Endodermal cell (in vitro differentiated cells): ENCODE measurements at regions not wholly inside any gene's neighbourhood (a gene's known extent, or its start where the extent isn't known, plus 50 kb on each side); places are given as distances from the start of the nearest gene placed in this dataset.
"Not testable (repeated sequence)": the region's sequence is repeated elsewhere in the genome, so short reads cannot be mapped to it uniquely, and the experiment has no call there.

Experiments
- DNase-seq: peaks from one replicate; pipeline ENCODE4 v3.0.0-alpha.2; 2017
- H3K27ac ChIP-seq: 2 replicates; pipeline ENCODE4 v1.5.1; 2013; ENCODE audit warnings: mild to moderate bottlenecking, low read depth, low read length, moderate library complexity
- H3K27me3 ChIP-seq: 2 replicates; pipeline ENCODE4 v1.6.1; 2013; ENCODE audit warnings: mild to moderate bottlenecking, low read length, moderate library complexity; ENCODE audit not compliant: insufficient read depth, control insufficient read depth, poor library complexity, severe bottlenecking
- H3K36me3 ChIP-seq: 2 replicates; pipeline ENCODE4 v1.7.0; 2013; ENCODE audit warnings: mild to moderate bottlenecking, low read length, moderate library complexity; ENCODE audit not compliant: control insufficient read depth, insufficient read depth
- H3K4me1 ChIP-seq: one replicate; pipeline ENCODE4 v1.7.0; 2013; ENCODE audit warnings: low read length; ENCODE audit not compliant: control insufficient read depth, insufficient read depth
- H3K4me3 ChIP-seq: 2 replicates; pipeline ENCODE4 v1.5.1; 2013; ENCODE audit warnings: mild to moderate bottlenecking, low read length, moderate library complexity
- H3K9ac ChIP-seq: 2 replicates; pipeline ENCODE4 v1.6.1; 2013; ENCODE audit warnings: mild to moderate bottlenecking, low read length, moderate library complexity; ENCODE audit not compliant: poor library complexity, severe bottlenecking; ENCODE audit errors: extremely low read depth
- H3K9me3 ChIP-seq: 2 replicates; pipeline ENCODE4 v1.6.1; 2013; ENCODE audit warnings: mild to moderate bottlenecking, low read length, moderate library complexity; ENCODE audit not compliant: control insufficient read depth
- H3K27ac Mint-ChIP-seq: 2 replicates; pipeline ENCODE4 v1.8.0; 2020; ENCODE audit warnings: mixed read lengths
- H3K27me3 Mint-ChIP-seq: 2 replicates; pipeline ENCODE4 v1.8.0; 2021; ENCODE audit warnings: mild to moderate bottlenecking, mixed read lengths; ENCODE audit not compliant: insufficient read depth
- H3K36me3 Mint-ChIP-seq: 2 replicates; pipeline ENCODE4 v1.8.0; 2020; ENCODE audit warnings: low read depth, mixed read lengths
- H3K4me1 Mint-ChIP-seq: 2 replicates; pipeline ENCODE4 v1.8.0; 2020; ENCODE audit warnings: mixed read lengths
- H3K4me3 Mint-ChIP-seq: 2 replicates; pipeline ENCODE4 v1.8.0; 2020; ENCODE audit warnings: mild to moderate bottlenecking, moderate library complexity, mixed read lengths
- H3K9me3 Mint-ChIP-seq: 2 replicates; pipeline ENCODE4 v1.8.0; 2020; ENCODE audit warnings: mild to moderate bottlenecking, mixed read lengths
- WGBS, 2 experiments: methylation state at CpG; one replicate each; pipeline versions ENCODE4 v1.1.5 to v1.1.7; 2013; ENCODE audit warnings: missing lambda C conversion rate in 2 of 2, mixed read lengths in 1 of 2; ENCODE audit not compliant: insufficient coverage in 1 of 2, insufficient read length in 1 of 2; 5-methylcytosine and 5-hydroxymethylcytosine counted together
- TF ChIP-seq, protein P1 (sequence below): fragments of 200-600 bp; sonication (generic); conservative IDR thresholded peaks from 2 replicates; pipeline ENCODE4 v1.5.0; 2021; ENCODE audit warnings: antibody characterized with exemption, mild to moderate bottlenecking

DNA sequence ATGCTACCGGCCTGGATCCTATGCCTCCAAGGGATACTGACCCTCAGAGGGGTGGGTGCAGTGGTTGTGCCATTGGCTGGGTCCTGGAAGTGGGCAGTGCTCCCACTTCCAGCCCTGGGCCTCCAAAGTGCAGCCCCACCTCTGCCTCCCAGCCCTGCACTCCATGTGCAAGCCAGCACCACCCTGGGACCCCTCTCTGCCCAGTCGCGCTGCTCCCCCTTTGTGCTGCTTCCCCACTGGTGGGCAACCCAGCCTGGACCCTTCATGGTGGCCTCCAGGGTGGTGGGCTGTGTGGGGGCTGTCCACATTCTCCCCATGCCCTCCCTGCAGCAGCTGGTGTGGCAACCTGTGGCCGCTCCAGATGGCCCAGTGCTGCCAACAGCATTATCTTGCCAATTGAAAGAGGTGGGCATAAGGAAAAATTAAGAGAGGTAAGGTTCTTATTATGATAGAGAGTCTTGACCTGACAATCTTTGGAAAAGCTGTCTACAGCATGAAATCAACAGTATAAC lies 309.7 kb downstream of the GUCY2F start:
- H3K27ac ChIP-seq = no peak overlapping the region
- H3K27me3 Mint-ChIP-seq = no peaks in the 10 kb centered on the region
- 88% methylated on average over 4 of the region's 4 CpGs; no CpG with 5 or more reads in 1 of the 2 experiments for WGBS, 2 experiments
- H3K9ac ChIP-seq = no peak overlapping the region
- DNase-seq = no peak
- H3K4me3 ChIP-seq = no peak overlapping the region
- peaks cover 3% of the 10 kb centered on the region for H3K36me3 Mint-ChIP-seq
- no peaks in the 10 kb centered on the region for H3K9me3 ChIP-seq
- peaks cover 15% of the 10 kb centered on the region for H3K9me3 Mint-ChIP-seq
- H3K27me3 ChIP-seq = no peaks in the 10 kb centered on the region
- no peaks in the 10 kb centered on the region for H3K4me1 ChIP-seq
- H3K4me1 Mint-ChIP-seq = no peaks in the 10 kb centered on the region
- TF ChIP-seq, protein P1, sequence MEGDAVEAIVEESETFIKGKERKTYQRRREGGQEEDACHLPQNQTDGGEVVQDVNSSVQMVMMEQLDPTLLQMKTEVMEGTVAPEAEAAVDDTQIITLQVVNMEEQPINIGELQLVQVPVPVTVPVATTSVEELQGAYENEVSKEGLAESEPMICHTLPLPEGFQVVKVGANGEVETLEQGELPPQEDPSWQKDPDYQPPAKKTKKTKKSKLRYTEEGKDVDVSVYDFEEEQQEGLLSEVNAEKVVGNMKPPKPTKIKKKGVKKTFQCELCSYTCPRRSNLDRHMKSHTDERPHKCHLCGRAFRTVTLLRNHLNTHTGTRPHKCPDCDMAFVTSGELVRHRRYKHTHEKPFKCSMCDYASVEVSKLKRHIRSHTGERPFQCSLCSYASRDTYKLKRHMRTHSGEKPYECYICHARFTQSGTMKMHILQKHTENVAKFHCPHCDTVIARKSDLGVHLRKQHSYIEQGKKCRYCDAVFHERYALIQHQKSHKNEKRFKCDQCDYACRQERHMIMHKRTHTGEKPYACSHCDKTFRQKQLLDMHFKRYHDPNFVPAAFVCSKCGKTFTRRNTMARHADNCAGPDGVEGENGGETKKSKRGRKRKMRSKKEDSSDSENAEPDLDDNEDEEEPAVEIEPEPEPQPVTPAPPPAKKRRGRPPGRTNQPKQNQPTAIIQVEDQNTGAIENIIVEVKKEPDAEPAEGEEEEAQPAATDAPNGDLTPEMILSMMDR = no peak
- H3K27ac Mint-ChIP-seq = no peak overlapping the region
- no peaks in the 10 kb centered on the region for H3K36me3 ChIP-seq
- no peak overlapping the region for H3K4me3 Mint-ChIP-seq

DNA sequence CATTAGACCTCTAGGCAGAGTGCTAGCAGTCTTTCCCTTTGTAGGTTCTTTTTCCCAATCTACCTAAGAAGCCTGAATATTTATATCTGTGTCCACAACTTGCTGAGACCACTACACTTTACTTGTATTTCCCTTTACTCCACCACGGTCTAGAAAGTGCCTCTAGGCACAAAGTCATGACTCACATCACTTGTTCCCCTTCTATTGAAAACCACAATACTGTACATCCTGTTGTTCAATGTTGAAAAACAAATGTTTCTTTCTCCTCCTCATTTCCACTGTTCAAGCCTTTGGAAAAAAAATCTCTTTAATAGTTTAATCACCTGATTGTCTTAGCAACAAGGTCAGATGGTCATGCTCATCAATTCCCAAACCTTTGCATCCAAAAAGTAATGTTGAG lies 326.7 kb downstream of the GUCY2F start:
- H3K9ac ChIP-seq = no peak overlapping the region
- no peak overlapping the region for H3K27ac ChIP-seq
- Mint-ChIP-seq H3K9me3 (peaks cover 39% of the 10 kb centered on the region), H3K27ac (no peak overlapping the region), H3K36me3 (peaks cover 1% of the 10 kb centered on the region), H3K4me3 (no peak overlapping the region), H3K4me1 (no peaks in the 10 kb centered on the region), H3K27me3 (no peaks in the 10 kb centered on the region)
- peaks cover 10% of the 10 kb centered on the region for H3K9me3 ChIP-seq
- TF ChIP-seq, protein P1 = no peak
- DNase-seq = no peak
- H3K27me3 ChIP-seq = no peaks in the 10 kb centered on the region
- H3K4me3 ChIP-seq = no peak overlapping the region
- WGBS, 2 experiments = 100% methylated on average over 1 of the region's 1 CpG; no CpG with 5 or more reads in 1 of the 2 experiments
- no peaks in the 10 kb centered on the region for H3K4me1 ChIP-seq
- no peaks in the 10 kb centered on the region for H3K36me3 ChIP-seq

DNA sequence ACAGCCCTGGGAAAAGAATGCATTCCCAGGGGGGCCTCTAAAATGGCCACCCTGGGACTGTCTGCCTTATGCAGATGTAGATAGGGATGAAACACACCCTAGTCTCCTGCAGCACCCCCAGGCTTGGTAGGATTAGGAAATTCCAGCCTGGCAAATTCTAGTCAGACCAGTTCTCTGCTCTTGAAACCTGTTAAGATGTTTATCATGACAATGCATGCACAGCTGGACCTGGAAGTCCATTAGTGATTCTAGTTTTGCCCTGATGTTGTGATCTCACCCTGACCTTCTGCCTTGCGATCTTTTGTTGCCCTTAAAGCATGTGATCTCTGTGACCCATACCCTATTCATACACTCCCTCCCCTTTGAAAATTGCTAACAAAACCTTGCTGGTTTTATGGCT lies 337.7 kb downstream of the GUCY2F start:
- H3K27ac ChIP-seq, H3K27ac Mint-ChIP-seq, H3K4me3 Mint-ChIP-seq, H3K27me3 ChIP-seq, H3K36me3 ChIP-seq, H3K4me1 Mint-ChIP-seq, H3K4me1 ChIP-seq, H3K4me3 ChIP-seq, H3K9ac ChIP-seq, H3K9me3 ChIP-seq, H3K27me3 Mint-ChIP-seq: not testable (repeated sequence)
- Mint-ChIP-seq H3K36me3 (peaks cover 29% of the 10 kb centered on the region), H3K9me3 (peaks cover 88% of the 10 kb centered on the region)
- WGBS, 2 experiments = 71 to 95% methylated on average over 1 of the region's 1 CpG
- peak; percentile 59 for DNase-seq

DNA sequence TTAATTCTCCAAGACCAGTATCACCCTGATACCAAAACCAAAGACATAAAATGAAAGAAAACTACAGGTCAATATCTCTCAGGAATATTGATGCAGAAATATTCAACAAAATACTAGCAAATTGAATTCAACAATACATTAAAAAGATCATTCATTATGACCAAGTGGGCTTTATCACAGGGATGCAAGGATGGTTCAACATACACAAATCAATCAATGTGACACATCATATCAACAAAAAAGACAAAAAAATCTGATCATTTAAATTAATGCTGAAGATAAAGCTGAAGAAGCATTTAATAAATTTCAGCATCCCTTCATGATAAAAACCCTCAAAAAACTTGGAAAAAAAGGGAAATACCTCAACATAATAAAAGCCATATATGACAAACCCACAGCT lies 341.4 kb downstream of the GUCY2F start:
- Histone ChIP-seq H3K4me1 (no peaks in the 10 kb centered on the region), H3K9me3 (no peaks in the 10 kb centered on the region), H3K9ac (no peak overlapping the region), H3K4me3 (no peak overlapping the region), H3K36me3 (no peaks in the 10 kb centered on the region), H3K27me3 (no peaks in the 10 kb centered on the region), H3K27ac (no peak overlapping the region)
- Mint-ChIP-seq H3K27ac (no peak overlapping the region), H3K27me3 (no peaks in the 10 kb centered on the region), H3K9me3 (peaks cover 91% of the 10 kb centered on the region), H3K4me3 (no peak overlapping the region), H3K4me1 (peaks cover 2% of the 10 kb centered on the region), H3K36me3 (peaks cover 29% of the 10 kb centered on the region)
- TF ChIP-seq, protein P1 = no peak
- no peak for DNase-seq
